GM12865 (cell line): ENCODE measurements at regions not wholly inside any gene's neighbourhood (a gene's known extent, or its start where the extent isn't known, plus 50 kb on each side); places are given as distances from the start of the nearest gene placed in this dataset.

ENCODE experiments used
- DNase-seq: peaks from one replicate; pipeline ENCODE4 v3.0.0; 2010; ENCODE audit warnings: low read depth
- H3K4me3 ChIP-seq: 2 replicates; pipeline ENCODE4 v1.5.1; 2011; ENCODE audit warnings: mild to moderate bottlenecking, low read depth, low read length, control low read depth
- TF ChIP-seq, protein P1 (sequence below): IDR thresholded peaks from 2 replicates; pipeline ENCODE4 v1.5.1; 2011; ENCODE audit warnings: low read length, control low read depth, low read depth, inconsistent platforms; ENCODE audit not compliant: insufficient read depth; ENCODE audit errors: missing control alignments

DNA sequence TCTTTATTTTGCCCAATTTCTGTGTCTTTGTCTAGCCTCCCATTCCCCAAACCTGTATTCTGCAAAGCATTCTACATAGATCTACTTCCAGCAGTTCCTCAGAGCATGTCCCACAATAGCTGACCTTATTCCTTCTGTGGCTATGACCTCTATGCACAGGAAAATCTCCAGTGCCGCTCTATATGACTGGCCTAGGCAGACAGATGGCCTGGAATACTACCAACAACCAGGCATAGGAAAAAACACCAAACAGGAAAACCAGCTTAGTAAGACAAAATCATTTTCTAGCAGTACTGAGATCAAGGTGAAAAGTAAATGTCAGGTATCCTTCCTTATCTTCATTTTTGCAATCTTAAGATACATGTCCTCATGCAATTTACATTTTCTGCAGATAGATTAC lies 1115.0 kb downstream of the IGSF11 start:
- no peak for DNase-seq
- TF ChIP-seq, protein P1, sequence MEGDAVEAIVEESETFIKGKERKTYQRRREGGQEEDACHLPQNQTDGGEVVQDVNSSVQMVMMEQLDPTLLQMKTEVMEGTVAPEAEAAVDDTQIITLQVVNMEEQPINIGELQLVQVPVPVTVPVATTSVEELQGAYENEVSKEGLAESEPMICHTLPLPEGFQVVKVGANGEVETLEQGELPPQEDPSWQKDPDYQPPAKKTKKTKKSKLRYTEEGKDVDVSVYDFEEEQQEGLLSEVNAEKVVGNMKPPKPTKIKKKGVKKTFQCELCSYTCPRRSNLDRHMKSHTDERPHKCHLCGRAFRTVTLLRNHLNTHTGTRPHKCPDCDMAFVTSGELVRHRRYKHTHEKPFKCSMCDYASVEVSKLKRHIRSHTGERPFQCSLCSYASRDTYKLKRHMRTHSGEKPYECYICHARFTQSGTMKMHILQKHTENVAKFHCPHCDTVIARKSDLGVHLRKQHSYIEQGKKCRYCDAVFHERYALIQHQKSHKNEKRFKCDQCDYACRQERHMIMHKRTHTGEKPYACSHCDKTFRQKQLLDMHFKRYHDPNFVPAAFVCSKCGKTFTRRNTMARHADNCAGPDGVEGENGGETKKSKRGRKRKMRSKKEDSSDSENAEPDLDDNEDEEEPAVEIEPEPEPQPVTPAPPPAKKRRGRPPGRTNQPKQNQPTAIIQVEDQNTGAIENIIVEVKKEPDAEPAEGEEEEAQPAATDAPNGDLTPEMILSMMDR, result no peak
- no peak overlapping the region for H3K4me3 ChIP-seq

DNA sequence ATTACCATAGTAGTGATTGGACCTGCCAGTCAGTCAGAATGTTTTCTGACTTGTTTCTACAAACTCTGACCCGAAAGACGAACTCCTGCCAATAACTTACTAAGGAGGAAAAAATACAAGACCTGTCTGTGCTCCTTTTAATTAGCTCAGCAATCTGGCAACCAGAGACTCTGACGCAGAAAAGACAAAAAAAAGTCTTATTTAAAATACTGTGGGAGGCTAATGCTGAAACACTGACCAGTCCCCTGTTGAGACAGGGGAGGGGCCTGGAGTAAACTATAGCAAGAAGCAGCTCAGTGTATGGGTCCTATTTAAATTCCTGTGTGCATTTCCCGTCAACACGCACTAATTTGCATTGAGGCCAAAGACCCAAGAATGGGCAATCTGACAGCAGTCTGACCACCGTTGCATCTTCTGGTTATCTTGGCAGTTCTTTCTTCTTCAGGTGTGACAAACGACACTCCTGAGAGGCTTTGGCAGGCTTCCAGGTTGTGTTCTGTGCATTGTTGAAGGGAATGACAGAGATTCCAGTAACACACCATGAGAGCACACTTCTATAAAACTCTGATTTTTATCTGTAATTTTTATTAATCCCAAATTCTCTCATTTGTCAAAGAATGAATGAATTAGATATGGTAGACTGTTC lies 1114.3 kb downstream of the IGSF11 start:
- H3K4me3 ChIP-seq, result no peak overlapping the region
- TF ChIP-seq, protein P1, result no peak
- DNase-seq, result no peak

DNA sequence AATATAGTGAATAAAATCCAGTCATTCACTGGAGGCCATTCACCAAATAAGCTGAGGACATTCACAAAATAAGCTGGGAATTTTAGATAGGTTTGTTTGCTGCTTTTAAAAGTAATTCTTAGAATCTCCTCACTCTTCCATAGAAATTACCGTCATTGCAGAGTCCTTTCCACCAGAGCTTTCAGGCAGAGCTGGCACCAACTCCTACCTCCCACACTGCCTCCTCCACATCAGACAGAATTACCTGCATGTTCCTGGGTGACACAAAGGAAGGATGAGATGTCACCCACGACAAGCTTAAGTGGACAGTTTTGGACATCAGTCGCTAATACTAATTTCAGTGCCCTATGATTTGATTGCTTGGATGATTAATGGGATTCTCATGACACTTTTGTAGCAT lies 1113.2 kb downstream of the IGSF11 start:
- no peak for DNase-seq
- no peak overlapping the region for H3K4me3 ChIP-seq
- TF ChIP-seq, protein P1, result no peak

DNA sequence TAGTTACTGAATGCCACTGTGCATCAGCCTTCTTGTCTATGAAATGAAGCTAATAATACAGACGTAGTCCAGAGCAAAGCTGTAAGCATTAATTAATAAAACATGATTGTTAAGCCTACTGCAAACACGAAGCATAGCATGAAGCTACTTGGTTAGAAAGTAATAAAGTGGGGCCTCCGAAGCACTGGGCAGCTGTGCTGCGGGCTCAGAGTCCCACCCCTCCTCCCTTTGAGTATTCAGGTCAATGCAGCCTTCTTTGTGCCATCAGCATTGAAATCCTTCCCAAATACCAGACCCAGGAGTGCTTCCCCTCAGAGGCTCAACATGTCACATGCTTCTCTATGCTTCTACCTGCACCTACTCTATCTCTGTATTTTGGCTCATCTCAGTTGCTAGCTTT lies 1112.6 kb downstream of the IGSF11 start:
- no peak overlapping the region for H3K4me3 ChIP-seq
- TF ChIP-seq, protein P1, result no peak
- no peak for DNase-seq

DNA sequence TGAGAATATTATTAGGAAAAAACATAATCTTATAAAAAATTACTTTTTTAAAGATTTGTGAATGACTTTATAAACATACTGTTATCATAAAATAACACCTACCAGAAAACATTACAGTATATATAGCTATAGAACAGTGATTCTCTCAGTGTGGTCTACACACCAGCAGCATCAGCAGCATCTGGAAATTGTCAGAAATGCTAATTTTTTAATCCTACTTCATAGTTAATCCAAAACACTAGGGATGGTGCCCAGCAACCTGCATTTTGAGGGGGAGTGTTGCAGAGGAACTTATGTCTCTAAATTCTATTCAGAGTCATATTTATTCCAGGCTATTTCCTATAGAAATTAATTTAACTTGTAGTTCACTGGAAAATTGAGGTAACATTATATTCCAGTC lies 1107.8 kb downstream of the IGSF11 start:
- DNase-seq, result no peak
- TF ChIP-seq, protein P1, result no peak

DNA sequence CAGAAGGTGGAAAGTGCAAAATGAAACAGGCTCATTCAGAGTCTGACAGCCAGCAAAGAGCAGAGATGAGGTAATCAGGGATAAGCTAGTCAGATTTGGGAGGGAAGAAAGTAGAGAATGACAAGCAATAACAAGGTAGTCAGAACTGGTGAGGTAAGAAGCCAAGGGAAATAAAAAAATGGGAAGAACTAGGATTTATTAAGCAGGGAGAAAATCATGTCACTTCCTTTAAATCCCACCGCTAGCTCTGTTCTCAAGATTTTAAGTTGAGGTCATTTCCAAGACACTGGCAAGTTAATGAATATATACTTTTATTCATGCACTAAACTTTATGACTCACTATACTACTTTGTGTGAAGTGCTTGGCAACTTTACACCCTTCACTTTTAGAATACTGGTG lies 1106.8 kb downstream of the IGSF11 start:
- H3K4me3 ChIP-seq, result no peak overlapping the region
- no peak for DNase-seq
- TF ChIP-seq, protein P1, result no peak

More for the DNA sequence above, 1107.8 kb downstream of the IGSF11 start:
- no peak overlapping the region for H3K4me3 ChIP-seq

DNA sequence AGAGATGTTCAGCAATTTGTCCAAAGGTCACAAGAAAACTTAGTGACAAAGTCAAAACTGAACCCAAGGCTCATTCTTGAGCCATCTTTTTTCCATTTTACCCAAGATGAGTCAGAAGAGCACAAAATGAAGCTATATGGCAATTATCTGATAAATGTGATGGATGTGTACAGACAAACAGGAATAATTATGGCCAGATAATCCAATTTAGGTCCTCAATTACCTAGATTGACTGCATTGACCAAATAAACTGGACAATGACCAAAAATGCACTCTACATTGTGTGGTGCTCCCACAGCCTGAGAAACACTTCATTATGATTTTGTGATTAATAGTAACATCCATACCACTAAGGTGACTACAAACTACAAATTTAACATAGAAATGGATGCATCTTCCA lies 1105.8 kb downstream of the IGSF11 start:
- no peak overlapping the region for H3K4me3 ChIP-seq
- DNase-seq, result no peak
- TF ChIP-seq, protein P1, result no peak
